PFSK-1 (cell line): ENCODE measurements at regions not wholly inside any gene's neighbourhood (a gene's known extent, or its start where the extent isn't known, plus 50 kb on each side); places are given as distances from the start of the nearest gene placed in this dataset.

Experiments used
- FOXP2 ChIP-seq: optimal IDR thresholded peaks from 2 replicates; pipeline ENCODE3; 2011; ENCODE audit warnings: borderline replicate concordance, control low read depth, inconsistent platforms; ENCODE audit not compliant: insufficient read depth; ENCODE audit errors: extremely low read length, extremely low read depth
- POLR2AphosphoS5 ChIP-seq: IDR thresholded peaks from 2 replicates; pipeline ENCODE4 v1.6.1; 2012; ENCODE audit warnings: low read depth, mild to moderate bottlenecking, control low read depth, low read length, moderate library complexity
- REST ChIP-seq, 2 experiments: IDR thresholded peaks; 2 replicates each; pipeline versions ENCODE4 v1.6.1 to v1.8.0; 2011 to 2012; ENCODE audit warnings: low read depth in 2 of 2, low read length in 2 of 2, control low read depth in 1 of 2, inconsistent platforms in 1 of 2, mild to moderate bottlenecking in 1 of 2, moderate library complexity in 1 of 2; ENCODE audit not compliant: insufficient read depth in 1 of 2
- SIN3A ChIP-seq: IDR thresholded peaks from 2 replicates; pipeline ENCODE4 v1.6.1; 2012; ENCODE audit warnings: mild to moderate bottlenecking, low read length, moderate library complexity, borderline replicate concordance; ENCODE audit not compliant: insufficient read depth
- TAF1 ChIP-seq: IDR thresholded peaks from 2 replicates; pipeline ENCODE4 v1.6.1; 2012; ENCODE audit warnings: low read length, control low read depth, borderline replicate concordance; ENCODE audit not compliant: insufficient read depth

GRCh38 chr2:80852079-80852807 is 547.7 kb upstream of the LRRTM1 start:
- TF ChIP-seq REST (IDR thresholded peaks at IDR 0.05; ENCODE audit: insufficient read depth in 1 of 2, low read depth in 2 of 2, low read length in 2 of 2) (no peak), POLR2AphosphoS5 (no peak), FOXP2 (no peak), TAF1 (no peak), SIN3A (no peak)

GRCh38 chr2:80830891-80831290 is 526.3 kb upstream of the LRRTM1 start:
- no peak for TF ChIP-seq REST (IDR thresholded peaks at IDR 0.05; ENCODE audit: insufficient read depth in 1 of 2, low read depth in 2 of 2, low read length in 2 of 2)
- TF ChIP-seq TAF1, result no peak
- TF ChIP-seq FOXP2, result no peak
- TF ChIP-seq POLR2AphosphoS5, result no peak

- TF ChIP-seq POLR2AphosphoS5, result no peak
Measured at GRCh38 chr2:80822999-80823398, 518.4 kb upstream of the LRRTM1 start.

GRCh38 chr2:80815259-80815658 is 510.7 kb upstream of the LRRTM1 start:
- no peak for TF ChIP-seq TAF1
- TF ChIP-seq FOXP2, result no peak
- TF ChIP-seq REST (IDR thresholded peaks at IDR 0.05; ENCODE audit: insufficient read depth in 1 of 2, low read depth in 2 of 2, low read length in 2 of 2), result no peak
- no peak for TF ChIP-seq SIN3A
- no peak for TF ChIP-seq POLR2AphosphoS5

GRCh38 chr2:80786584-80786983 is 482.0 kb upstream of the LRRTM1 start:
- TF ChIP-seq FOXP2 (no peak), SIN3A (no peak), POLR2AphosphoS5 (no peak), TAF1 (no peak), REST (IDR thresholded peaks at IDR 0.05; ENCODE audit: insufficient read depth in 1 of 2, low read depth in 2 of 2, low read length in 2 of 2) (no peak)
